NCI-H128 (cell line): ENCODE measurements at regions not wholly inside any gene's neighbourhood (a gene's known extent, or its start where the extent isn't known, plus 50 kb on each side); places are given as distances from the start of the nearest gene placed in this dataset.
A peak's percentile ranks its signal among the peaks of the same experiment; 100 is the strongest.

Experiments used
- DNase-seq: peaks from one replicate; lab custom pipeline; 2025; ENCODE audit not compliant: unreplicated experiment; lab: John Stamatoyannopoulos, UW

DNA sequence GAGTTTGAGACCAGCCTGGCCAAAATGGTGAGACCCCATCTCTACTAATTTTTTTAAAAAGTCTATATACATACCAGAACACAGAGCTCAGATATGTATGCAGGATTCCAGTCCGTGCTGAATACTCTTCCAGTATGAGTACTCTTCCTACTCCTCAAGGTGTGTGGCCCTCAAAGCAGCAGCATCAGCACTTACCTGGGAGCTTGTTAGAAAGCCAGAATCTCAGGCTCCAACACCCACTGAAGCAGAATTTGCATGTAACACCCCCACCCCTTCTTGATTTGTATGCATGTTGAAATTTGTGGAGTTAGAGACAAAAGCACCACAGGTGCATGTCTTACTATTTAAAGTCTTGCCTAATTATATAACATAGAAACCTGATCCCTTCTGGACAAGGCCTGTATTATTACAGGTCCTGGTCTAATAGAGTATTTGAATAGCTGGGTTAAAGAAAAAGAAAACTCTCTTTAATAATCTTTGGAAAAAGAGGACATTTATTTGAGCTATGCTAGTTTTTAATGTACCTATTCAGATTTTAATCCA is 50.3 kb upstream of the NFE2L2 start:
- DNase-seq = no peak

DNA sequence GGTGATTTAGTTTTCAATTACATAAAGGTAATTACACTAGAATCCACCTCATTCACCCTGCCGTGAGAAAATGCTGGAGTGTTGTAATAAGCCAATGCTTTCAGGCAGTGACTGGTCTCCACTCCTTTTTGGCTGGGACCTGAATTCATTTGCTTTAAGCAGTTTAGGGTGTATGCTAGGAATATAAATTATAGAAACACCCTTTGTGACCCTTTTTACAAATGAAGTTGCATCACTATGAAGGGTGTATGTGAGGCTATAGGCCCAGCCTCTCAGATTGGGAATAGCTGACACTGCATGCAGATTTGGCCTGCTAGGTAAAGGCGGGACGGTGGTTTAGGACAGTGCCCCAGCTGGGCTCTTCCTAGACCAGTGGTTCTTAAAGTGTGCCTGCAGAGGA is 50.8 kb upstream of the NFE2L2 start:
- DNase-seq = no peak

DNA sequence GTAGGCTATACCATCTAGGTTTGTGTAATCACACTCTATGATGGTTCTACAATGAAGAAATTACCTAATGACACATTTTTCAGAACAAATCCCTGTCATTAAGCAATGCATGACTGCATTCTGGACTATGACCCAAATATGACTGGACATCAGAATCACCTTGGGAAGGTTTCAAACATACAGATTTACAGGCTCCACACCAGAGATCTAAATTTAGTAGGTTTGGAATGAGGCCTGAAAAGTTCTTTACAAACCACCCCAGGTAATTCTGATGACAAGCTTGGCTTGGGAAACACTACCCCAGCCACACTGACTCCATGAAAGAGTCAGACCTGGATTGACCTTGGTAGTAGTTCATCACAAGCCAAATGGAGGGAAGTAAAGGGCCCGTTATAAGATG is 52.2 kb upstream of the NFE2L2 start:
- no peak for DNase-seq

DNA sequence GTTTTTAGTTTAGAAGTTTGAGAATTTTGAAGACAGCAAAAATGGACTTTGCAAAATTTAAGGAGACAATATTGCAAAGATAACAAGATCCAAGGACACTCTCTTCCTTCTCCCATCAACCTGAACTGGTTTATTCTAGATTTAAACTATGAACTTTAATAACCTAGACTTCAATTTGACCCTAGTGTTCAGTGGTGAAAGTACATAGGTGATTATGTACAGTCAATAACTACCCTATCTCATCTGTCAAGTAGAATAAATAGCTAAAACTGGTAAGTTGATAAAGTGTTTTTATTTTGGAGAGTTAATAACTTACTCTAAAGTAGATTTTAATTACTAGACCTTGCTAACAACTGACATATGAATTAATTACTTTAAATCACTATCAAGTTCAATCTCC is 52.9 kb upstream of the NFE2L2 start:
- no peak for DNase-seq

DNA sequence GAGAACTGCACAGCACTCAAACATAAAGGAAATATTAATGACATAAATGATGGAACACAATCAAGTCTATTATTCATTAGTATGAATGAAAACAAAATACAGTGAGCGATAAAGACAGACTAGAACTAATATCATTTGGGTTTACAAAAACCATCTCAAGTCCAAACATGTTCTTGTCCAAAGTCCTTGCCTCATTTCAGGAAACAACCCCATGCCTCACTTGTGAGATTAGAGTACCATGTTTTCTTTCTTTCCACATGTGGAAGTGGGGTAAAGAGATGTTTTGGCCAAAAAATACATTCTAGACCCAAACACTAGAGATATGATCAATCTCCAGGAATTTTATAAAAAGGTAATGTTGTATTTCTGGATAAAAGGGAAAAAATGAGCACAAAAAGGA is 53.3 kb upstream of the NFE2L2 start:
- DNase-seq = no peak

DNA sequence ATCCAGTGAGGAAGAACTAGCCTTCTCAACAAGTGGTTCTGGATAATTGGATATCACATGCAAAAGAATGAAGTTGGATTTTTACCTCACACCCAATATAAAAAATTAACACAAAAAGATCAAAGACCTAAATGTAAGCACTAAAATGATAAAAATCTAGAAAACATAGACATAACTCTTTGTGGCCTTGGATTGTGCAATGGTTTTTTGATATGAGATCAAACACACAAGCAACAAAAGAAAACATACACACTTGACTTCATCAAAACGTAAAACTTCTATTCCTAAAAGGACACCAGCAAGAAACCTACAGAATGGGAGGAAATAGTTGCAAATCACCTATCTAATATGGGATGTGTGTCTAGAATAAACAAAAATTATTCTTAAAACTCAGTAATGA is 54.1 kb upstream of the NFE2L2 start:
- DNase-seq = no peak

DNA sequence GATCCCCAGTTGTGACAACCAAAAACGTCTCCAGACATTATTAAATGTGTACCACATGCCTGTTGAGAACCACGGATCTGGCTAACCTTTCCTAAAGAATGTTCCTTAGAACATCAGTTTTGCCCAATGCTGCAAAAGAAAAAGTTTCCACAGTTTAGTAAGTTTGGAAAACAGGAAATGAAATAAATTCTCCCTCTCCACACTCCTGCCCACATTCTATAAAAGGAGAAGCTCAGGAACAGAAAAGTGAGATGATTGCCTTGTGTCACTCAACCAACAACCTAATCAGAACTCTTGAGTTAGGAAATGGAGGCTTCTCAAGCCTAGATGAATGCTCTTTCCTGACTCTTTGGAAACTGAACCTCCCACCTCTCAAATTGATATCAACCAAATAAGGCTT is 56.1 kb upstream of the NFE2L2 start:
- no peak for DNase-seq

DNA sequence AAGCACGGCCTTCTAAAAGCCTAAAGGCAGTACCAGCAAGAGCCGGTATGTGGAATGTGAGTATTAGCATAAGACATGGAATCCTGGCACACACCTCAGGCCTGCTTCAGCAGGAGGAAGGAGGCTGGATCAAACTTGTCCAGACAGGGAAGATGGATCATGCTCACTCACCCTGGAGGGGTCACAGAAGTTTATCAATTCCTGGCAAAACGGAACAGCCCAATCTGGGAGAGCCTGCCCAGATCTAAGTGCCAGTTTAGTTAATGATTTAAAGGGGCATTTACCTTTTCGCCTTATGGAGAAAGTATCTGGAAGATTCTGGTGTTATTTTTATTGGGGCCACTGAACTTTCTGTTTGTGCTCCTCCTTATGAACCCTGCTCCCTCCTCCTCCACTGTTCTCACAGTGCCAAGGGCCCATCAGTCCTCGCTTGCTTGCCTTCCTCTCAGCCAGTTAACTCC is 58.3 kb upstream of the NFE2L2 start:
- DNase-seq = no peak

DNA sequence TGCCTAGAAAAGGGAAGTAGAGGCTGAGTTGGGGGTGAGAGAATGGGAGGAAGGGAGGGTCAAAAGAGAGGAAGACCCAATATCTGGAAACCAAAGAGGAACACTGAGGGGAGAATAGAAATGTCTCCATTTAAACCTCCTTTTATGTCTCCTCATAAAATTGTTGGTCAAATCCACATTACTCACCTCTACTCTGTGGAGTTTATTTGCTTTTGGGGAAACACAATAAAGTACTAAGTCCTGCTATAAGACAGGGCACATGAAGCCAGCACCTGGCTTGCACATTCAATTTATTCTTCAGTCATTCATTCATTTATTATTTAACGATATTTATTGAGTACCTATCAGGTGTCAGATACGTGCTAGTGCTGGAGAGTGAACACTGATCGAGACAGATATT is 60.3 kb upstream of the NFE2L2 start:
- DNase-seq = no peak

DNA sequence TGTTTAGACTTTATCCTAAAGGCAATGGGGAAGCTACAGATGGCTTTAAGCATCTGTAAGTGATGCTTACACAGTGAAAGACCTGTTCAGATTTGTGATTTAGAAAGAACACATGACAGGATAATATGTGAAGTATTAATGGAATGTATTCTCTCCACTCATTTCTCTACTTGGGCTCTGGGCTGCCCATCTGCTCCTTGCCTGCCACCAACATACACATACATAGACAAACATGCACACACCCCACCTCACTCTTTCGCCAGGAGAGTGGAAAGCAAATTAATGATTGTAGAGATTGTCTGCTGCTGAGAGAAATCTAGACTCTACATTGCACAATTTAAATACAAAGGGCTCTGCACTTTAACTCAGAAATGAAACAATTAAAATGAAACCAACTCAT is 61.0 kb upstream of the NFE2L2 start:
- DNase-seq = no peak

DNA sequence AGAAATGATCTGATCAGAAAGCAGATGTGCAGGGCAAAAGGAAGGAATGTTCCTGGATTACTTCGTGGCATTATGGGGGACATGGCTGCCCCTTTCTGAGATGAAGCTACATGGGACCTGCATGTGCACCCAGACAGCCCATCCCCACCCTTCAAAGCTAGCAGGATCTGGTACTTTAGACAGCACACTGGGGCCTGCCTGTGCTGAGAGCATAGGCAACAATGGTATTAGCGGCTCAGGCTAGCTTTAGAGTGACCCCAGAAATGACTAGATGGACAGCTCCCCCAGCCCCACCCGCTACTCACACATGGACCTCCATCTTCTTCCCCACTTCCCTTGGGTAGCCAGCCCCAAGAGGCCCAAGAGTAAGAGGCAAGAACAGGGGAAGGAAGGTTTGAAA is 61.5 kb upstream of the NFE2L2 start:
- DNase-seq = no peak

DNA sequence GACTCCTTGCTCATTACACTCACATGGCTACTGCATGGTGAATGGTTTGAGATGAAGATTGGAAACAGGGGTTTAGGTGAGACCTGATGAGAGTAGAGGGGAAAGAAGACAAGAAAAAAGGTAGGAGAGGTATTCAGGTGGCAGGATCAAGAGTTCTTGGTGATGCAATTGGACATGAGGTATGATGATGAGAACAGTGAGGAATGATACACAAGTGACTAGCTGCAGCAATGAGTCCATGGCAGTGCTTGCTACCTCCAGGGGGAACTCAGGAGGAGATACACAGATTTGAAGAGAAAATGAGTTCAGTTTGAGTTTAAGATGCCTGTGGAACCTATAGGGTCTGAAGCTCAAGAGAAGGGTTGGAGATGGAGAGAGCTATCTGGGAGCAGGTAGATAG is 62.1 kb upstream of the NFE2L2 start:
- no peak for DNase-seq

DNA sequence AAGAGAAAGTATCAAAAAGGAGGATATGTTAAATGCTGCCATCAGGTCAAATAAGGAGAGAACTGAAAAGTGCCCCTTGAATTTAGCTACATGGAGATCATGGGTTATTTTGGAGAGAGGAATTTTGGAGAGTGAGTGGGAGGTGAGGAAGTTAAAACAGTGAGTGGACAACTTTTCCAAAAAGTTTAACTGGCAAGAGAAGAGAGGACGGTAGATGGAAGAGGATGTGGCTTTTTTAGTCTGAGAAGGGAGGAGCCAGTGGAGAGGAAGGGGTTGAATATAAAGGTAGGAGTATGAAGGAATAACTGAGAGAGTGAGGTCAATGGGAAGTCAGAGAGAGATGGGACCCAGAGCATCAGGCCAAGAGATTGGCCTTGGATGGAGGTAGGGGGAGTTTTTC is 62.5 kb upstream of the NFE2L2 start:
- no peak for DNase-seq

DNA sequence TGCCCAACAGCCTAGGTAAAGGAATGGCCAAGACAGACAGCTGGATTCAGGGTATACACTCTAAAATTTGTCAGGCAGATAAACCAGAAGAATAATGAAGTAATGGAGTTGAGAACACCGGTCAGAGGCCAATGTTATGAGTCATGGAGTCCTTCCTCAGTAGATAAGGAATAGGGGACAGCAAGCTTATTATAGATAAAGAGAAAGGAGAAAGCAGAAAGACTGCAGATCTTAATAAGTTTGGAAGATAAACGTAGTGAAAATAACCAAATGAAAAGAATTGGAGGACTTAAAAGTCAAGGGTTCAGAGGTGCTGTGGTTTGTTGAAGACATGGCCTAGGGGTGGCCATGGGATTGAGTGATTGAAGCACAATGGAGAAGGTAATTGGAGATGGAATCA is 63.5 kb upstream of the NFE2L2 start:
- no peak for DNase-seq

DNA sequence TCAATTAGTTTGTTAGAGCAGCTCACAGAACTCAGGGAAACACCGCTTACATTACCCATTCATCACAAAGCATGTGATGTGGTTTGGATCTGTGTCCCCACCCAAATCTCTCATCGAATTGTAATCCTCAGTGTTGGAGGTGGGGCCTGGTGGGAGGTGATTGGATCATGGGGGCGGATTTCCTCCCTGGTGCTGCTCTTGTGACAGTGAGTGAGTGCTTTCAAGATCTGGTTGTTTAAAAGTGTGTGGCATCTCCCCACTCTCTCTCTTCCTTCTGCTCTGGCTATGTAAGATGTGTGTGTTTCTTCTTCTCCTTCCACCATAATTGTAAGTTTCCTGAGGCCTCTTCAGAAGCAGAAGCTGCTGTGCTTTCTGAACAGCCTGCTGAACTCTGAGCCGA is 63.5 kb upstream of the AGPS start:
- no peak for DNase-seq

DNA sequence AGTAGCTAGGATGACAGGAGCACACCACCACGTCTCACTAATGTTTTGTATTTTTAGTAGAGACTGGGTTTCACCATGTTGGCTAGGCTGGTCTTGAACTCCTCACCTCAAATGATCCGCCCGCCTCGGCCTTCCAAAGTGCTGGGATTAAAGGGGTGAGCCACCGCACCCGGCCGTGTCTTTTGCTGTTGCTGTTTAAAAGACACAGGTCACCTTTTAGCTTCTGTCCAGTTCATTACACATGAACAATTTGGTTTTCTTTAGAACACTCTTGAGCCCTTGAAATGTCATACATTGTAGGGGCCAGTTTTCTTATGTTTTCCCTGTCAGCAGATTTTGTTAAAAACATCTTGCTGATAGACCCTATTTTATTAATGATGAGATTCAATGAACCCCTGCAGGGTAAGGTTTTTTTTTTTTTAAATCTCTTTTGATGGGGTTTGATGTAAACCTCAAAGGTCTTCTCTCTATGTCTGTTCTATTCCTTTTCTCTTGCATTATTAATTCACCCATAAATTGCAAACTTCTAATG is 61.0 kb upstream of the AGPS start:
- no peak for DNase-seq

DNA sequence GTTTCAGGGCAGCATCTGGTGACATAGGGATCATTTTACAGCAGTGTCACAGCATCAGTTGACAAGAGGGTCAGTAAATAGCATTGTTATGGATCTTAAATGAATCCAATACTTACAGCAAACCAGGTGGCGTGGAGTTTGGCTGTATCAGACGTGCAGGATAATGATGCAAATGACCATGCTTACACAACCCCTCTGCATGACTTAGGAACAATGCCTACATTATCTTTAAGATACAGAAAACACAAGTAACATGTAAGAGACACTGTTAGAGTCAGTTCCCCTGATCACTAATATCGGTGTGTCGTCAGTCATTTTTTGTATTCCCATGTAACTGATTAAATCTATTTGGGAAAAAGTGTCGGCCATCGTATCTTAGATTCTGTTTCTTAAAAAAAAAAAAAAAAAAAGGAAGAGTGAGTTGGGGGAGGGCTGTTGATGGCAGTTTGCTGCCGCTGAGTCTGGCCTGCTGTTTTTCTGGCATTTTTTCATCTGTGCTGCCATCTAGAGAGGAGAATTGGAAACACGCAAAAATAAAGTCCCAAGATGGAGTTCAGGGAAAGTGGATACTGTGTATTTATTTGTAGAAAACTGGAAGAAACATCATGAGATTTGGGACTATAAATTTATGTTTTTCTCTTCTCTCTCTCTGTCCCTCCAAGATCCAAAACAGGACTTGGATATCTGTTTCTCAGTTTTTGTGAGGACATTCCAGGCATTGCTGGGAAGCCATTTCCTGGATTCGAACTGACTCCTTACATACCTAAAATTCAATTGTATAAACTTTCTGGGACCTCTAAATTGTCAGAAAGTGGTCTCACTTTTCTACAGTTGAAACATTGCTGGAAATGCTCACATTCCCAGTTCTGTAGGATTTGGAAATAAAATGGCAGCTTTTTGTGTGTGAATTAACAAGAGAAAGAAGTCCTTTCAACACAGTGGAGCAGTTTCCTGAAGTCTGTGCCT is 60.3 kb upstream of the AGPS start:
- DNase-seq = peak; percentile 11

DNA sequence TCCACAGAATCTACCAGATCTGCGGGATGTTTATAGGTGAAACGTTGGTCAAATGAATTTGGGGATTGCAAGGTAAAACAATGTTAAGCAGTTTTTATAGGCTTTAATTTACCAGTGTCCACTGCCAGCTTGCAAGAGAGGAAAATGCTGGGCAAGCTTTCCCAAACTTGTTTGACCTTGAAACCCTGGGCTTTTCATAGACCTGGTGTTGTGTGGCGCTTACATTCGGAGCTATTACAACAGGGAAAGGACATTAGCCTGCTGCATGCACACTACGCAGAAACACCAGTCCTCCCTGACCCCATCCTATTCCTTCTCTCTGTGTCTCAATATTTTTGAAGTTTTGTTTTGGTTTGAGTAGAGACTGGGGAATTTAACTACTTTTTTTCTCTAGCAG is 59.6 kb upstream of the AGPS start:
- DNase-seq = no peak

DNA sequence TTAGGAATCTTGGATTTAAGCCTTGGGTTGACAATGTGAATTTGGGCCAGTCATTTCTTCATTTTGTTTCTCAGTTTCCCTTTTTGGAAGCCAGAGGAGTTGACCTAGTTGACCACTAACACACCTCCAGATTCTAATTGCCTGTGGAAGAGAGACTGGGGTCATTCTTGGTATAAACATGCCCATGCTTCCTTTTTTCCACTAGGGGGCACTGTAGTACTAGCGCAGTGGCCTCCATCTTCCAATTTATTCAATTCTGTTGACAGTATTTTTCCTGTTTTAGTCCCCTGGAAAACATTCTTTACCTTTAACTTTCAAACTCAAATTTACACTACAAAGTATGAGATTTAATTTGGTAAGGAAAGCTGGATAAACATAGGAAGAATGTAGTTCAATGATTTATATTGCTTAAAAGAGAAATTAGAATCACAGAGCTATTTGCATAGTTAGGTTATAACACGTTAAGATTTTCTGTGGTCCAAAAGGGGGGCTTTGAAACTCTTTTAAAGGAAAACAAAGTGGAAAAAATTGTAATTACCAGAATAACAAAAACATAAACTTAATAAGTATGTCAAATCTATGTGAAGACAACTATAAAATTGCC is 57.5 kb upstream of the AGPS start:
- peak; percentile 4 for DNase-seq

DNA sequence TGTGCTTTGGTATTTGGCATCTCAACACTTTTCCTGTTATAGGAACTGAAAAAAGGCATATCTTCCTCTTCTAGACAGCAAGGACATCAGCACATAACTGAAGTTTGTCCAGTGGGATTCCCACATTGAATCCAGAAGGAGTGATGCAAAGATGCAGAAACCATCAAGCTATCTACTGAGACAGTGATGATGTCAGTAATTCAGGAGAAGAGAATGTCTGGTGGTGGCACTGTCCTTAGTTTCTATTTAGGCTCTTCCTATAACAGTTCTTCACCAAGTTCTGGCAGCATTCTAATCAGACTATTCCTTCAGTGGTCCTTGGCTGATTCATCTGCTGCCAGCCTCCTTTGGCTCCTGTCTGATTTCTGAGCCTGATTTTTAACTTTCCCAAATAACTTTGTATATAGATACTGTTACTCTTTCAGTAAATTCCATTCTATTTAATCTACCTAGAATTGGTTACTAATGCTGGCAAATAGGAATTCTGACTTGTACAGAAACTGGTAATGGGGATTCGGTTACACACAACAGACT is 56.6 kb upstream of the AGPS start:
- DNase-seq = no peak

DNA sequence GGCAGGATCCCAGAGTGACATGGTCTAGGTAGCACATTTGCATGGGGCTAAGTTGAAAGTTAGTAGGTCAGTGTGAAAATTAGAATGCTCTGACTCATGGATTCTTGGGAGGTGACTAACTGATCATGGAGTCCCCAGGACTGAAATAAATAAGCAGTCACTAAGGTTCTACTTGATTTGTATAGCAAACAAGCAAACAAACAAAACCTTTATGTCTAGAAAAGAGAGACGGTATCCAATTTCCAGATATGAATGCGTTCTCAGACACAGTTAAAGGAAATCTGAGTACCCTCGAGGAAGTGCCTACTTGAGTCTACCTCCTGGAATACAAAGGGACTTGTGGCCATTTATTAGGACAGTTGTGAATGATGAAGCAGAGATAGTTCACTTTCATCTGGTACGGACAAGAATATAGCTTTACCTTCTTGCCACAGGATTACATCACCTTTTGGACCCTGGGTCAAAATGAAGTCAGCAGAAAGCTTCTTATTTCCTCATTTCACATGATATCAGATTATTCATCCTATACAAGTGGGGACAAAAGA is 54.3 kb upstream of the AGPS start:
- DNase-seq = no peak

DNA sequence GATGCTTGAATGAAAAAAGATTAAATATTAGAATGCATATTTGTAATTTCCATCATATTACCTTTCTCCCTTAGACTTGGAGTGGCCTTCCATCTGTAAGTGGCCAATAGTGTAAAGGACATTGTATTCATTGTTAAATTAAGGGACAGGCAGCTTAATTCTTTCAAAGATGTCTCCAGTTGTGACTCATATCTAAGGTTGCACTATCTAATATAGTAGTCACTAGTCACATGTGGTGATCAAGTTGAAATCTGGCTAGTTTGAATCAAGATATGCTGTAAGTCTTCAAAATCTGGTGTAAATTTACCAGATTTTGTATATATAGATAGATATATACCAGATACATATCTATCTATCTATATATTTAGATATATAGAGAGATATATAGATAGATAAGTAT is 52.4 kb upstream of the AGPS start:
- no peak for DNase-seq
